B cell (primary cell): ENCODE measurements at regions not wholly inside any gene's neighbourhood (a gene's known extent, or its start where the extent isn't known, plus 50 kb on each side); places are given as distances from the start of the nearest gene placed in this dataset.
A peak's percentile ranks its signal among the peaks of the same experiment; 100 is the strongest.

Experiments
- ATAC-seq: fragments of 200-7000 bp; cut with Tn5 transposase; one replicate; pipeline ENCODE4 v1.10.0; 2021; ENCODE audit warnings: low read depth, mild to moderate bottlenecking, moderate number of reproducible peaks, moderate library complexity
- CTCF ChIA-PET: fragments of 350-600 bp; sonication (Branson Sonifier 250); formaldehyde crosslinking; loops from one replicate; lab custom pipeline; 2021; ENCODE audit warnings: antibody characterized with exemption, inconsistent platforms; lab: Charles Lee
- POLR2A ChIA-PET: fragments of 350-600 bp; sonication (Branson Sonifier 250); formaldehyde crosslinking; loops from one replicate; lab custom pipeline; 2021; ENCODE audit warnings: antibody characterized with exemption; lab: Charles Lee
- DNase-seq: peaks from one replicate; pipeline ENCODE4 v3.0.0; 2013
- H2AFZ ChIP-seq: 2 replicates; pipeline ENCODE4 v1.6.1; 2012; ENCODE audit warnings: mild to moderate bottlenecking, low read depth, low read length; ENCODE audit not compliant: insufficient read depth, poor library complexity, severe bottlenecking
- H3K27ac ChIP-seq, 2 donors: 1 replicate in 1 of 2; 2 replicates in 1 of 2; pipeline ENCODE4 v1.5.1; 2012 to 2013; ENCODE audit warnings: low read length in 2 of 2, mild to moderate bottlenecking in 2 of 2, moderate library complexity in 1 of 2
- H3K27me3 ChIP-seq, 4 experiments: fragments of 200-600 bp in 1 of 4; sonication (generic) in 1 of 4; replicated peaks in 1 of 4; 1 replicate in 2 of 4; 2 replicates in 2 of 4; pipeline versions ENCODE4 v1.6.1 to v1.7.0; 2013 to 2016; ENCODE audit warnings: low read length in 3 of 4, mild to moderate bottlenecking in 2 of 4, mixed read lengths in 1 of 4, moderate library complexity in 1 of 4; ENCODE audit not compliant: insufficient read depth in 4 of 4, control insufficient read depth in 3 of 4; ENCODE audit errors: control extremely low read depth in 1 of 4
- H3K36me3 ChIP-seq, 2 experiments: replicated peaks in 1 of 2; 1 replicate in 1 of 2; 2 replicates in 1 of 2; pipeline versions ENCODE4 v1.6.1 to v1.7.1; 2013; ENCODE audit warnings: low read length in 1 of 2; ENCODE audit not compliant: insufficient read depth in 2 of 2, control insufficient read depth in 1 of 2; ENCODE audit errors: control extremely low read depth in 1 of 2, extremely low read depth in 1 of 2
- H3K4me1 ChIP-seq, 2 donors: fragments of 200-600 bp in 1 of 2; sonication (generic) in 1 of 2; 1 replicate in 1 of 2; 2 replicates in 1 of 2; pipeline versions ENCODE4 v1.5.1 to v1.6.1; 2013 to 2017; ENCODE audit warnings: low read length in 2 of 2; ENCODE audit not compliant: control insufficient read depth in 2 of 2, insufficient read depth in 2 of 2
- H3K4me2 ChIP-seq: replicated peaks from 2 replicates; pipeline ENCODE3; 2012; ENCODE audit warnings: mild to moderate bottlenecking, low read depth, low read length; ENCODE audit not compliant: poor library complexity, severe bottlenecking
- H3K4me3 ChIP-seq, 5 experiments: fragments of 200-600 bp in 1 of 5; sonication (generic) in 1 of 5; 1 replicate in 3 of 5; 2 replicates in 2 of 5; pipeline versions ENCODE4 v1.5.1 to v1.7.0; 2011 to 2016; ENCODE audit warnings: low read length in 4 of 5, mild to moderate bottlenecking in 4 of 5, low read depth in 2 of 5, control low read depth in 1 of 5, moderate library complexity in 1 of 5; ENCODE audit not compliant: insufficient read depth in 1 of 5; ENCODE audit errors: control extremely low read depth in 1 of 5, extremely low read depth in 1 of 5
- H3K79me2 ChIP-seq: fragments of 200-600 bp; sonication (generic); one replicate; pipeline ENCODE4 v1.6.0; 2016; ENCODE audit warnings: low read length; ENCODE audit not compliant: control insufficient read depth, insufficient read depth
- H3K9ac ChIP-seq: fragments of 200-600 bp; sonication (generic); 2 replicates; pipeline ENCODE4 v1.6.1; 2017; ENCODE audit warnings: mild to moderate bottlenecking, low read length, moderate library complexity
- H3K9me3 ChIP-seq, 3 donors: one replicate each; pipeline versions ENCODE4 v1.6.1 to v1.7.1; 2013; ENCODE audit warnings: low read length in 2 of 3; ENCODE audit not compliant: control insufficient read depth in 2 of 3, insufficient read depth in 1 of 3; ENCODE audit errors: control extremely low read depth in 1 of 3
- H4K20me1 ChIP-seq: 2 replicates; pipeline ENCODE4 v1.6.0; 2012; ENCODE audit warnings: mild to moderate bottlenecking, low read length; ENCODE audit not compliant: insufficient read depth, control insufficient read depth, poor library complexity, severe bottlenecking
- H3K27ac Mint-ChIP-seq: one replicate; pipeline ENCODE4 v1.8.0; 2021; ENCODE audit warnings: mixed read lengths
- H3K27me3 Mint-ChIP-seq: one replicate; pipeline ENCODE4 v1.8.0; 2021; ENCODE audit warnings: mixed read lengths
- H3K4me1 Mint-ChIP-seq: one replicate; pipeline ENCODE4 v1.8.0; 2021; ENCODE audit warnings: mixed read lengths
- H3K4me3 Mint-ChIP-seq: one replicate; pipeline ENCODE4 v1.8.0; 2021; ENCODE audit warnings: mixed read lengths
- H3K9me3 Mint-ChIP-seq: one replicate; pipeline ENCODE4 v1.8.0; 2022; ENCODE audit warnings: mixed read lengths; ENCODE audit not compliant: insufficient read depth
- CTCF ChIP-seq: fragments of 200-600 bp; IDR thresholded peaks from one replicate; pipeline ENCODE4 v1.8.0; 2022; ENCODE audit warnings: antibody characterized with exemption, mild to moderate bottlenecking
- EZH2 ChIP-seq: IDR thresholded peaks from 2 replicates; pipeline ENCODE4 v1.6.1; 2012; ENCODE audit warnings: borderline replicate concordance, low read depth, mild to moderate bottlenecking, moderate library complexity, low read length; ENCODE audit not compliant: insufficient read depth, poor library complexity, severe bottlenecking
- WGBS: methylation state at CpG from one replicate; pipeline ENCODE4 v1.1.5; 2013; ENCODE audit warnings: missing lambda C conversion rate; ENCODE audit not compliant: insufficient coverage; 5-methylcytosine and 5-hydroxymethylcytosine counted together
- intact Hi-C: fragments of 100-400 bp; cut with micrococcal nuclease; formaldehyde crosslinking; loops from one replicate; pipeline ENCODE4 v1.10.0; 2022

- H3K9me3 Mint-ChIP-seq: peaks cover 6% of the 10 kb centered on the region
- Histone ChIP-seq H2AFZ (no peak overlapping the region), H3K27me3 (no peaks in the 10 kb centered on the region), H3K9ac (no peak overlapping the region), H3K4me3 (no peak overlapping the region), H3K4me1 (no peaks in the 10 kb centered on the region), H3K27ac (no peak overlapping the region), H3K9me3 (no peaks in the 10 kb centered on the region), H3K36me3 (no peaks in the 10 kb centered on the region), H4K20me1 (no peaks in the 10 kb centered on the region), H3K4me2 (no peak overlapping the region), H3K79me2 (no peaks in the 10 kb centered on the region)
- ChIA-PET CTCF (no interaction called here), POLR2A (no interaction called here)
- no peak overlapping the region for H3K27ac Mint-ChIP-seq
- H3K27me3 Mint-ChIP-seq: no peaks in the 10 kb centered on the region
- ATAC-seq: no peak
- intact Hi-C loops: no loop called here
- H3K4me3 Mint-ChIP-seq: no peak overlapping the region
- no peaks in the 10 kb centered on the region for H3K4me1 Mint-ChIP-seq
- no peak for DNase-seq
- TF ChIP-seq EZH2 (no peak), CTCF (no peak)
- WGBS: 49% methylated on average over 4 of the region's 4 CpGs
Observed at GRCh38 chr9:31894008-31894407, 490.4 kb upstream of the ACO1 start.

GRCh38 chr9:31908158-31908890 is 476.1 kb upstream of the ACO1 start:
- H3K36me3 ChIP-seq: no peaks in the 10 kb centered on the region
- WGBS: 61% methylated on average over 5 of the region's 6 CpGs
- TF ChIP-seq EZH2 (no peak), CTCF (no peak)
- CTCF ChIA-PET: no interaction called here
- H3K27ac Mint-ChIP-seq: no peak overlapping the region
- no peaks in the 10 kb centered on the region for H3K27me3 ChIP-seq
- no peaks in the 10 kb centered on the region for H3K27me3 Mint-ChIP-seq
- no peak for DNase-seq
- H3K9ac ChIP-seq: no peak overlapping the region
- H3K4me1 ChIP-seq: no peaks in the 10 kb centered on the region
- peak overlapping the region; percentile 61 for H3K4me3 Mint-ChIP-seq
- peak overlapping the region; percentile 8 for H3K4me2 ChIP-seq
- ATAC-seq: no peak
- no peaks in the 10 kb centered on the region for H3K79me2 ChIP-seq
- peak overlapping the region in 2 of 5 experiments; percentile 21 to 32 for H3K4me3 ChIP-seq
- no peaks in the 10 kb centered on the region for H3K9me3 ChIP-seq
- H3K4me1 Mint-ChIP-seq: peaks cover 4% of the 10 kb centered on the region
- intact Hi-C loops: no loop called here
- no peaks in the 10 kb centered on the region for H4K20me1 ChIP-seq
- H3K9me3 Mint-ChIP-seq: peaks cover 1% of the 10 kb centered on the region
- H3K27ac ChIP-seq: no peak overlapping the region
- H2AFZ ChIP-seq: no peak overlapping the region
- POLR2A ChIA-PET: no interaction called here
